Fibroblast of upper back skin (primary cell): ENCODE measurements at regions not wholly inside any gene's neighbourhood (a gene's known extent, or its start where the extent isn't known, plus 50 kb on each side); places are given as distances from the start of the nearest gene placed in this dataset.

ENCODE experiments used
- DNase-seq: peaks from one replicate; pipeline ENCODE4 v3.0.0-alpha.2; 2013

DNA sequence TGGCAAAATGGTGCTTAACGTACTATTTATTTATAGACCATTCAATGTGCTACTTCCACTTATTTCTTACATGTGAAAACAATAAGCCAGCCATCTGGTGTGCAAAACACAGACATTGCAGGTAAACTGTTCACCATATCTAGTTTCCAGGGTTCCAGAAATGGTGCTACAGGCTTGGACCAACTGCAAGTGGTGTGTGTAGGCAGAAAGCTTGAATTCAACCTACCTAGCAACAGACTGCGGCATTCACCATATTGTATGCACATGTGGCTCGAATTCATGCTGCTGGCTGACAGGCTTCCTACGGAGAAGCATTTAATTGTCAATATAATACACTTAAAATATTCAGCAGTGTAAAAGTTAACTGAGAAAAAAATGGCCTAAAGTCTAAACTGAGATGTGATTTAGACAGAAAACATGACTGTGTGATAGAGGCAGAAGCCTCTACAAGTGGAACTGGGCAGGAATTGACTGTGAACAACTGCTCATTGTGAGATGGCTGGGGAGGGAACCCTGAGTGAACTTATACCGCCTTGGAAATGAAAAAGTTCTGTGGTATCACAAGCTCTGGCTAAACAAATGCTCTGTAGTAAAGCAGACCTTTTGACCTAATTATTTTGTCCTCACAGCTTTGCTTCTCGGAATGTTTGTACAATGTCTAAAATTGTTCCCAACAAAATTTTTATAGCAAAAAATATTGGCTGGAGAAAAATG lies 434.7 kb downstream of the GRIA2 start:
- DNase-seq: no peak

DNA sequence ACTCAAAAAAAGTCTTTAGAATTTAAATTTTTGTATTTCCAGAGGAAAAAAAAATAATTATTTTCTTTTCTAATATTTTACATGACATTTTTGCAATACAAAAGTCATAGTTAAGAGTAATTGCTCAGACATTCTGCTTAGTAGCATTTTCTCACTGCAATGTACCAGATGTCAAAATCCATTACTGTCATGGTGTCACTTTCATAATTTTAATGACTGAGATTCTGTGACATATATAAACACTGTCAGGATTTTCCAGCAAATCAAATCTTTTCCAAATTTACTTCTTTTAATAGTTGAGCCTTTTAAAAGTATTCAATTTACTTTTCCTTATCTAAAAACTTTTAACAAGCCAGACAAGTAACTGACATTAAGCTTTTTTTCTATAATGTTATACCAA lies 422.7 kb downstream of the GRIA2 start:
- DNase-seq: no peak

DNA sequence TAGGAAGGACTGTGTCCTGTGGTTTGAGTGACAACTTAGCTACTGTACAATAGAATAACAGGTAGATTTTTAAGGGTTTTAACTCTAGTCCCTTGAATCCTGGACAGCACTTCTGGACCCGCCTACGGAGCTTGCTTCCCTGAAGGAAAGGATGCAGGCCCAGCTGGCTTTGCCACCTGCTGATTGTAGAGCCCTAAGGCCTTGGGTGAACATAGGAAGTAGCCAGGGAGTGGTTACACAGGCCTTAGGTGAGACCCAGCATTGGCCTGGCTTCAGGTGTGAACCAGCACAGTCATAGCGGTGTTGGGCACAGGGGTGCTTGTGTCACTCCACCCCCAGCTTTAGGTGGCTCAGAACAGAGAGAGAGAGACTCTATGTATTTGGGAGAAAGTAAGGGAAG lies 413.5 kb downstream of the GRIA2 start:
- no peak for DNase-seq

DNA sequence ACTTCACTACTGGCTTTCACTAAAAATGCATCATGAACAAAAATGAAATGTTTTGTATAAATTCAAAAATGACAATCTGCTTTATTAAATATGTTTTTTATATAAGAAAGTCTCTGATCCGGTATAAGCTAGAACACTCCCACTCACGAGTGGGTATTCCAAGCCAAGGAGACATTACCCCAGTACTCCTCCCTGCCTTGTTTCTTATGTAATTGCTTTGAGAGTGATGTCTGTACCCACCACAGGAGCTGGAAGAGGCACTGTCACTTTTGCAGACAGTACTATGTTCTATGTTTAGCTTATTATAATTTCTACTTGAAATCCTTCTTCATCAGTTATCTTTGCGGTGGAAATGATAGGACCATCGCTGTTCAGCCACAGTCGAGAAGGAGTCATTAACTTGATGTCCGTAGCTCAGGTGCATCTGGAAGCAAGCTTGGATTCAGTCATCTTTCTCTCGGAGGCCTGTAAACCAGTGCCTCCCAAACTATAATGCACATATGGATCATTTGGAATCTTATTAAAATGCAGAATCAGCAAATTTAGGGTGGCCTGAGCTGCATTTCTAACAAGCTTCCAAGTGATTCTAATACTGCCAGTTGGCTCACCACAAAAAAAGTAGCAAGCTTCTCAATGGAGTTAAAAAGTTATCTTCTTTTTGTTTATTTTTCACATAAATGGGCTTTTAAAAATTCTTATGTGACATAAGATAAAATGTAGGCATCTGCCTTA lies 396.4 kb downstream of the GRIA2 start:
- no peak for DNase-seq

DNA sequence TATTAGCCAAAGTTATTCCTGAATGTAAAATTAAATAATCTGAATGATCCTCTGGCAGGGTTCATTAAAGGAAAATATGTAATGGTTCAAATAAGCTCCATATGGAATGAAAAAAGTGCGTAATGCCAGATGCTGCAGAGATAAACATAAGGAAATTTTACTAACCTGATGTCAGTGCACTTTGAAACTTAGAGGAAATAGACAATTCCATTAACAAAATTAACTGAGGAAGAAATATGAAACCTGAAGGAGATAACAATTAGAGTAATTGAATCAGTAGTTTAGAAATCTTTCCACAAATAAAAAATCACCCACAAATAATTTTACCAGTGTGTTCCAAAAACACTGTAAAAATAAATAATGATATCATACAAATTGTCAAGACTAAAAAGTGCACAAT lies 387.5 kb downstream of the GRIA2 start:
- no peak for DNase-seq

DNA sequence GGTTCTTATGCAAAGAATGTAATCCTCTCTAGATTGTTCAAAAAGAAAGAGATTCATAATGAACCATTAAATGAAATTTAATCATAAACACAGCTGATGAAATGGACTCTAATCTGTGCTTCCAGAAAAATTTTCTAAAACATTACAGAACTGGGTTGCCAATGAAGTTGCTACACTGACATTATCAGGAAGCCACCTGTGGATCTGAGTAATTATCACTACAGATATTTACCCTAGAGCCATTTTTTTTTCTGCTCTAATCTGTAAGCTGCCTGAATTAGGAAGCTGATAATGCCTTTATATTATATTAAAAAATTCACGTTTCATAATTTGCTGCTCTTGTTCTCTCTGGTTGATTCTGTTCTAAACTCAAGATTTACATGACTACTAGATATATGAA lies 380.1 kb downstream of the GRIA2 start:
- DNase-seq: no peak

DNA sequence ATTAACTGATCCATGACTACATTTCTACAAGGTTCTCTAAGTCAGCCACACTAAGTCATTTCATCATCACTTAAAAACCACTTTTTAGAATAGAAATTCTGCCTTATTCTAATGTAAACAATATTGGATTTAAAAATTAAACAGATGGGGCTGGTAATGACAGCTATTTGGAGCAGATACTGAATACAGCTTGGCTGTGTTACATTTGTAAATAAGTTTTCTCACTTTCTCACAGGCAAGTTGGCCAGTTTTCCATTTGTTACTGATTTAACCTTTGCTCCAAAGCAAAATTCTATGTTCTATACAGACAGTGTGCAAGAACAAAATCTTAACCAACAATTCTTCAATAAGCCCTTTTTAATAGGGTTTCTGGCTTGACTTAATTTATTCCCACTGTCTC lies 370.7 kb downstream of the GRIA2 start:
- no peak for DNase-seq

DNA sequence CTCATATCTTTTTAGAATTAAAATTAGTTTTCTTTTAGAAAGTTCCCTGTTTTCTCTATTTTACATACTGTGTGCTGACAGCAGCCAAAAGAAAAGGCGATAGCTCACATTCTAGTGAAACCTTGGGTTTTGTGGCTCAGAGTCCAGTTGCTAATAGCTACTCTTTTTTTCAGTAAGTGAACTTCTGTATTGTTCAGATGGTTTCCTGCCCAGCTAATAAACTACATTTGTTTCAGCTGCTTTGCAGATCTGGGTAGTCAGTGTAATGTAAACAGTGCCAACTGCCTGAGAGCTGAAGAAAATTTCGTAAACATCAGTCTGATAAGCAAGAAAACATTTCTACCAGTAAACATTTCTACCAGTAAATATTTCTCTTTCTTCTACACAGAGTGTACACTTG lies 370.2 kb downstream of the GRIA2 start:
- no peak for DNase-seq

DNA sequence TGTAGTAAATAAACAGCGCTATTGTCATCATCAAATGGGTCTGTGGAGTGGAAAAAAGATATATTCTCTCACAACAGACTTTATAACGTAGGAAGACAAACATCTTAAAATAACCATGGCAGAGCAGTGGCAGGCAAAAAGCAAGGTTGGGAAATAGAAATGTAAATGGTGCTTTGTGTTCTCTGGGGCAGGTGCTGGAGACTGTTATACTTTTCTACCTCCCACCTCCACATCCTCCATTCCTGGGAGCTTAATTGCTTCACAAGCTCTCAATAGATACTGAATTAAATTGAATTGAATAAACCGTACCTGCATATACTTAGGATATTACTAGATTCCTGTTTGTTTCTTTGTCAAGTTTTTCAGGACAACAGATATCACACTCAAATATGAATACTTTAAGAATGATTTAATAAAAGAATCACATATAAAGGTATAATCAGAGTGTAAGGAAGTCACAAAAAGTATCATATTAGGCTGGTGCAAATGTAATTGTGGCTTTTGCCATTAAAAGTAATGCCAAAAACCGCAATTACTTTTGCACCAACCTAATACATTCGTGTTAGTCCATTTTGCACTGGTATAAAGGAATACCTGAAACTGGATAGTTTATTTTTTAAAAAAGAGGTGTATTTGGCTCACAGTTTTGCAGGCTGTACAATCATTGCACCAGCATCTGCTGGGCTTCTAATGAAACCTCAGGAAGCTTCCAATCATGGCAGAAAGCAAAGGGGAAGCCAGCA lies 367.3 kb downstream of the GRIA2 start:
- no peak for DNase-seq

DNA sequence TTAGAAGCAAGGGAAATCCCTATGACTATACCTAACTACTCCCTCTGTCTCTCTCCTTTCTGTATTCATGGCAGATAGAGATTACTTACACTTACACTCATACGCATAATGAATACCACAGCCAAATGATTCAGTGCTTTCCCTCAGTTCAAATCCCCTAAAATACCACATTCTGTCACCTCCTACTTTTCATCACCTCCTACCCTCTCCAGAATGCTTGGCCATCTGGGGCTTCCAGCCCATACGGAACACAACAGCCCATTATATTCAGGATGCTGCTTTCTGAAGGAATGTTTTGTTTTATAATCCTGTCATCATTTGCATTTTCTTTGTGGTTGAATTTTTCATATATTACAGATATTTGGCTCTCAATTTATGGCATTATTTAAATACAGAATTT lies 361.6 kb downstream of the GRIA2 start:
- DNase-seq: no peak

DNA sequence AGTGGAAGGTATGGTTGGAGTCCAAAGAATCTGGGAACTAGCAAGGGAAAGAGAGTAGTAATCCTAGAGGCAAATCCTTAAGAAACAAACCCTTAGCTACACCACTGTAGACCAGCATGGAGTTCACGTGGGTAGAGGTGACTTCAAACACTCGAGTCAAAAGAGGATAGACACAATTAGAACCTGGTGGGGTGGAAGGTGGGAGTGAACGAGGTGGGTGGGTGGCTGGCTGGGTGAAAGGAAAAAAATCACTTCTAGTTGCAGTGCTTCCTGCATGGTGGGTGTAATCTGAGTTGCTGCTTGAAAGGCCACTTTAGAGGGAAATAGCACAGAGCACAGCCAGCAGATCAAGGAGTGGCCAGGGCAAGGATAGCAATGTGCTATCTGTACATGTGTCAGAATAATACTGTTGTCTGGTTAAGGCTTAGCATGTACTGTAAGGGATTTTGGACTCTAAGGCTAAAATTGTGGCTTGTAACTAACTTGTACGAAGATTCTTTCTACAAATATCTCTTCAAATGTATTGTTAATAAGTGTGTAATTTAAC lies 356.2 kb downstream of the GRIA2 start:
- no peak for DNase-seq

DNA sequence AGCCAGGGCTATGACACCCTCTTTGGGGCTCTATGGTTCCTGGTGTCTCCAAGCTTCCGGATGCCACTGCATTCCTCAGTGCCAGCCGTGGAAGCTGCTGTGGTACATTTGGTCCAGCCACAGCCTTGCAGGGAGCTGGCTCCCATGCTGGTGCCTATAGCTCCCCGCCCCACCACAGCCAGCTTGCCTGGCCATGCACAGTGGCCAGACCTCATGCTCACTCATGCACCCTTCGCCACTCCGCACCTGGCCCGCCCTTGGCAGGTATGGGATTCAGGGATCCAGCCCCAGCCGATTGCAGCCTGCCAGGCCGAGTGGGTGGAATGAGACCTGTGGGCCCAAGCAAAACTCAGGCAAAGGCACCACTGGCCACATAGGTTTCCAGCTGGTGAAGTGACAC lies 354.8 kb downstream of the GRIA2 start:
- no peak for DNase-seq

DNA sequence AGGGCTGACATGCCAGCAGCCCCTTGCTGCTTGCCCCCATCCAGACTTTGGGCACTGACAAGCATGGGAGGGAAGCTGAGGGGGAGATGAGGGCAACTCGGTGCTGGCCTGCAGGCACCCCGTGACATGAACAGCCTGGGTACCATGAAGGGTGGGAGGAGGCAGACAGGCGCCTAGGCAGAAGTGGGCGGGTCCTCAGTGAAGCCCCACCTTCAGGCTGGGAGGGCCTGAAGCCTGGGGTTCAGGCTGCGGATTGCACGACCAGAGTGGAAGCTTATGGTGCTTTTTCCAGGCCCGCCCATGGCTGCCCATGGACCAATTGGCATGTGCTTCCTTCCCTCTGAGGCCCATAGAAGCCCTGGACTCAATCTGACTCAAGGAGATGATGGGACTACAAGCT lies 354.1 kb downstream of the GRIA2 start:
- DNase-seq: no peak

DNA sequence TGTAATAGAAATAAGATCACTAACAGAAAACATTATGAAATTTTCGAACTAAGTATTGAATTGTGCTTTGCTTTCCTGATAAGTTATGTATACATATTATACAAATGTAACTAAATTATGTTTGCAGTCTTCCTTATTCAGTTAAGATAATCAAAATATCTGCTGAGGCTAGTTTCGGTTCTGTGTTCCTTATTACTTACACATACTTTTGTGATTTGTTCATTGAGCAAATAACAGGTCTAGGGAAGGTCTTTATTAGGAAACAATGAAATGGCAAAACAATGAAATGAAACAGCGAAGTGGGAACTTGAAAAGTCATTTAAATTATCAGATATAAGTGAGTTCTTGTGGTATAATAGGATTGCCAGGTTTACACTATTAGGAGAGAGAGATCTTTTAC lies 352.4 kb downstream of the GRIA2 start:
- no peak for DNase-seq

DNA sequence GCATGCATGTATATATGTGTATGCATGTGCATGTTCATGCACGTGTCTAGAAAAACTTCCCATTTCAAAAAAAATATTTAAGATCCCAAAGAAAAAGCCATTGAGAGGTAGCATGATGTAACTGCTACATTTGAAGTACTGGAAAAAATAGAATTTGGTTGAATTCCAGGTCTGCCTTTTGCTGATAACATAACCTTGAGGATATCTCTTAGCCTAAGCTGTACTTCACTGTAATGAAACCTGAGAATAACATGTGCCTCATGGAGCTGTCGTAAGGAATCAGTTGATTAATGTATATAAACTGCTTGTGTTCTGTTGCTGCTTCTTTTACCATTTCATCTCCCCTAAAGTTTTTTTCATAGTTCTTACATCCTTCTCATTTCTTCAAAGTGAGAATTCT lies 351.8 kb downstream of the GRIA2 start:
- DNase-seq: no peak

DNA sequence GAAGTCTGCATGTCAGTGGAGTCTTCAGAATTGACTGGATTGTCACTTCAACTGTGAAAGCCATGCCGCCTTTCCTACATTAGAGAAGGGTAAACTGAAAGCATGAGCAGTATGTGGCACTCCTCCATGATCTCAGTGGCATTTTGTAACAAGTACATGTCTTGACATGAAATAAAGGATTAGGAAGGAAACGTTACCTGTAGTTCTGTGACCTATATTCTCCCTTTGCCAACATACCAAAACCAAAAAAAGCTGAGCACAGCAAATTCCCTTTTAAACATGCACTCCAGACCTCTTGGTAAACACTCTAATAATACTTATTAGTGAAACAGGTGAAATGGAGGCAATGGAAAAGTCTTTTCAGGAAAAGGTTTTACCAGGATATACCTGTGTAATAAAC lies 344.2 kb downstream of the GRIA2 start:
- no peak for DNase-seq

DNA sequence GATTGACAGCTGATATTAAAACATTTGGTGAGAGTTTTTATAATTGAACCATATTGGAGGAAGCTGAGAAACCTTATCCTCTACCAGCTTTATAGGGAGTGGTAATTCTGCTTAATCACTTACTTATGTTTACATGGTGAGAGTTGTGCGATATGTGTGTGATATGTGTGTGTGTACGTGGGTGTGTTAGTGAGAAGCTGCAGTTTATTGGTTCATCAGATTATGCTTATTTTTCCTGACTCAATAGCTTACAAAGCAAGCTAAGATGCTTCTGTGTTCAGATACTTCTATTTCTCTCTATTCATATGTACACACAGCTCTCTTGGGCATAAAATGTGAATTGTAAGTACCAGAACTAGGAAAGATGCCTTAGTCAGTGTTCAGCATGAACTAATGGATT lies 343.7 kb downstream of the GRIA2 start:
- no peak for DNase-seq

DNA sequence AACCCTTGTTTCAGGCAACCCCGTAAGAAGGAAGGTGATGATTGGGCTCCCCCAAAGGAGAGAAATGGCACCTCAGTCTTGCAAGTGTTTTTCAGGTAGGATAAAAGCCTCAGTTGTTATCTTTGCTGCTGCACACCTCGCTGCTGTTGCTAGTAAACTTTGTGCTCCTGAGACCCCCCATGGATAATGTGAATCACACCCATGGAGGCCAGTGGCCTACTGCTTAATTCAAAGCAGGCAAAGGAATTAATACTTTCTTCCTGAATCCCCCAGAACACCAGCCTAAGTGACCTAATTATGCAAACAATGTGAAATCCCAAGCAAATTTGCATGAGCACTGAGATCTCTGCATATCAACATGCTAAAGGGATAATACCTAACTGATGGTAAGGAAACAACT lies 337.5 kb downstream of the GRIA2 start:
- no peak for DNase-seq

DNA sequence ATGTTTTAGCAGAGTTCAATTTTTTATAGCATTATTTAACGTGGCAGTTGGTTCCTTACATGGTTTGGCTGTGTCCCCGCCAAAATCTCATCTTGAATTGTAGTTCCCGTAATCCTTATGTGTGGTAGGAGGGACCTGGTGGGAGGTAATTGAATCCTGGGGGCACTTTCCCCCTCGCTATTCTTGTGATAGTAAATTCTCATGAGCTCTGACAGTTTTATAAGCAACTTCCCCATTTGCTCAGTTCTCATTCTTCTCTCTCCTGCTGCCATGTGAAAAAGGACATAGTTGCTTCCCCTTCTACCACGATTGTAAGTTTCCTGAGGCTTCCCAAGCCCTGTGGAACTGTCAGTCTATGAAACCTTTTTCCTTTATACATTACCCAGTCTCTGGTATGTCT lies 329.5 kb downstream of the GRIA2 start:
- DNase-seq: no peak

DNA sequence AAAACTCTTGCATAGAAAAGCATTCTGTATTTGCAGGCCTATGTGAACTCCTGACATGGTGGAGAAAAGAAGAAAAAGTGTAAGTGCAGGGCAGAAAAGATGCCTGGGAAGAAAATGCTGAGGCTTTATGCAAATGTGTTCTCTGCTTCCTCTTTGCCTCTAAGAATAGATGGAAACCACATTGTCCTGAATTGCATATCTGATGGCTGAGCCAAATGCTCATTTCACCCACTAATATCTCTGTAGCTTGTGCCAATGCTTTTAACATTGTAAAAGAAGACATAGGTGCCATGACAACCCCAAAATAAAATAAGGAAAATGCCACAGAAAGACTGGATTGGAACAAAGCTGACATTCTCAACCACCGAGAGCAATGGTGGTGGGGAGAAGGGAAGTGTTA lies 307.4 kb downstream of the GRIA2 start:
- DNase-seq: no peak

DNA sequence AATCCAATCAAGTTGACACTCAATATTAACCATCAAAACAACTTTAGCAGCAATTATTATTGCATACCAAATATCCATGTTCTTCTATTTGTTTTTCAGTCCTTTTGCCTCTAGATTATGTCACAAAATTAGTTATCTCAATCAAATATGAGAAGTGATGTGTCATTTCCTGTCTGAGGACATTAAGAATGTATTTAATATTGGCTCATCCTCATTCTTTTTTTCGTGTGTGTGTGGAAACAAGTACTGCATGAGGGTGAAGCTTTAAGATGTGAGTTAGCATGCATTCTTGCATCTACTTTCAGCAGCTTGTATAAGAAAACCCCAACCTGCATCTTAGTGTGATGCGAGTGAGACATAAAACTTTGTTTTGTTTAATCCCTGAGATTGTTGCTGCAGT lies 301.4 kb downstream of the GRIA2 start:
- no peak for DNase-seq

DNA sequence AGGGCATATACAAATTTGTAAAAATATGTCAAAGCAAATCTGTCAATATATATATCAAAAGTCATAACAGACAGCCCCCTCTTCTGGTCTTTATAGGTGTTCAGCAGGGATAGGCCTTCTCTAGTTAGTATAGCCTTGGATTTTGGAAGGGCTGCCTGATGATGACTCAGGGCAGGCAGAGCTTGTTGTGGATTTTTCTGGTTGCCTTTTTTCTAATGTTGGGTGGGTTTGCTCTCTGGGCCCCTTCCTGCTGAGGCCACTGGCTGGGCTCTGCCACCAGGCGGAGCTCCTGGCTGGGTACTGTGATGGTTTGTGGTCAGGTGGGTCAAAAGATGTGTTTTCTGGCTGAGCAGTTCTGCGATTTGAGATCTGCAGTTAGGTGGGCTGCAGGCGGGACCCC lies 294.2 kb downstream of the GRIA2 start:
- no peak for DNase-seq

DNA sequence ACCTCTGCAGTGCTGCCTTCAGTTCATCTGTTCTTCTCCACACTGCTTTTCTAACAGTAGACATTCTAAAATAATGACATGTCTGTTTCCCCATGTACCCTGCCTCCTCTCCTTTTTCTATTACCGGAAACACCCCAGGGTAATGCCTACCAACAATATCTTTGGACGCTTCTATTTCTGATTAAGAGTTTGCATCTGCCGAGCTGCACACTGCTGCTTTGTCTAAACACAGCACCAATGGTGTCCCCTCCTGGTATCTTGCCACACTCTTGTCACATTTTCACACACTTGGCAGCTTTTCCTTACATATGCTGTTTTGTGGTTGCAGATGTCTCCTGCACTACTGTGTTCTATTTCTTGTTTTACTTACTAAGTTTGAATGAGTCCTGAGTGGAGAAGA lies 288.8 kb downstream of the GRIA2 start:
- DNase-seq: no peak

DNA sequence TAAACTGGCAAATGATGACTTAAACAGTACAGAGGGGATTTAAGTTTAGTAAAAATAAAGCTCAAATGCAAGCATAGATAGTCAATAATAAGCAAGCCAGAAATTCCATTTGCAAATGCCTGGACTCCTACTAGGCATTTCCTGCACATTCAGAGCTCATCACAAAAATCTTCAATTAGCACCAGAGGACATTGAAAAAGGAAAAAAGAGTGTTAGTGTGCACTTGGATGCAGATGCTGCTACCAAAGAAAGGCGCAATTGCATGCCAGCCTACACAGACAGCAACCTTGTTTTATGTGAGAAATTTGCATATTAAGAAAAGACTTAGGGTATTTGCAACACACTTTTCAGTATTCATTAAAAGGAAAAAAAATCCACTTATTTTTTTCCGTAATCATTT lies 282.1 kb downstream of the GRIA2 start:
- no peak for DNase-seq
